Neural cell (in vitro differentiated cells): ENCODE measurements at regions not wholly inside any gene's neighbourhood (a gene's known extent, or its start where the extent isn't known, plus 50 kb on each side); places are given as distances from the start of the nearest gene placed in this dataset.
A peak's percentile ranks its signal among the peaks of the same experiment; 100 is the strongest.

Experiments
- H2AFZ ChIP-seq: fragments of 200-600, 300-800 bp; sonication (generic), shearing (Covaris generic); 2 replicates; pipeline ENCODE4 v1.6.0; 2014; ENCODE audit warnings: low read depth, mild to moderate bottlenecking, antibody characterized with exemption, low read length, moderate library complexity
- H3F3A ChIP-seq: fragments of 200-600 bp; shearing (Covaris generic); 2 replicates; pipeline ENCODE4 v1.6.1; 2016; ENCODE audit warnings: mild to moderate bottlenecking, moderate library complexity, mixed read lengths, antibody characterized with exemption, low read length; ENCODE audit not compliant: insufficient read depth, poor library complexity, severe bottlenecking
- H3K27ac ChIP-seq: fragments of 200-600, 300-800 bp; sonication (generic), shearing (Covaris generic); 2 replicates; pipeline ENCODE4 v1.5.1; 2014; ENCODE audit warnings: mild to moderate bottlenecking, low read length, moderate library complexity
- H3K27me3 ChIP-seq: fragments of 300-800, 200-600 bp; sonication (generic), shearing (Covaris generic); 2 replicates; pipeline ENCODE4 v1.6.0; 2014; ENCODE audit warnings: mild to moderate bottlenecking, low read depth, low read length, moderate library complexity; ENCODE audit not compliant: insufficient read depth
- H3K36me3 ChIP-seq: fragments of 300-800, 200-600 bp; sonication (generic), shearing (Covaris generic); 2 replicates; pipeline ENCODE4 v1.5.1; 2014; ENCODE audit warnings: mild to moderate bottlenecking, antibody characterized with exemption, low read length, moderate library complexity; ENCODE audit not compliant: insufficient read depth
- H3K4me2 ChIP-seq: fragments of 300-800, 200-600 bp; sonication (generic), shearing (Covaris generic); 2 replicates; pipeline ENCODE4 v1.6.0; 2014; ENCODE audit warnings: mild to moderate bottlenecking, low read length
- H3K4me3 ChIP-seq: fragments of 300-800, 200-600 bp; sonication (generic), shearing (Covaris generic); 2 replicates; pipeline ENCODE4 v1.5.1; 2014; ENCODE audit warnings: mild to moderate bottlenecking, low read length, moderate library complexity
- H3K79me2 ChIP-seq: fragments of 200-600 bp; shearing (Covaris generic); replicated peaks from 2 replicates; pipeline ENCODE4 v1.6.0; 2014; ENCODE audit warnings: mild to moderate bottlenecking, low read length, moderate library complexity; ENCODE audit not compliant: insufficient read depth
- H3K9ac ChIP-seq: fragments of 300-800, 200-600 bp; sonication (generic), shearing (Covaris generic); 2 replicates; pipeline ENCODE4 v1.6.1; 2016; ENCODE audit warnings: mild to moderate bottlenecking, low read length, mixed read lengths
- H3K9me2 ChIP-seq: fragments of 200-600 bp; shearing (Covaris generic); 2 replicates; pipeline ENCODE4 v1.6.1; 2016; ENCODE audit warnings: mild to moderate bottlenecking, low read length, mixed read lengths; ENCODE audit not compliant: insufficient read depth
- H3K9me3 ChIP-seq: fragments of 200-600, 300-800 bp; sonication (generic), shearing (Covaris generic); 2 replicates; pipeline ENCODE4 v1.6.1; 2016; ENCODE audit warnings: mild to moderate bottlenecking, mixed run types, low read length, moderate library complexity, mixed read lengths
- H4K20me1 ChIP-seq: fragments of 200-600 bp; shearing (Covaris generic); 2 replicates; pipeline ENCODE4 v1.6.1; 2016; ENCODE audit warnings: mild to moderate bottlenecking, mixed run types; ENCODE audit not compliant: insufficient read depth
- CTCF ChIP-seq: fragments of 450-650 bp; IDR thresholded peaks from 2 replicates; pipeline ENCODE4 v1.5.1; 2014; ENCODE audit warnings: antibody characterized with exemption, mild to moderate bottlenecking, moderate library complexity; ENCODE audit not compliant: poor library complexity, severe bottlenecking
- EP300 ChIP-seq: fragments of 450-650 bp; conservative IDR thresholded peaks from 2 replicates; pipeline ENCODE4 v1.6.1; 2014; ENCODE audit warnings: antibody characterized with exemption, mild to moderate bottlenecking, moderate library complexity; ENCODE audit not compliant: poor library complexity, severe bottlenecking
- EZH2 ChIP-seq: fragments of 200-600, 300-800 bp; shearing (Covaris generic), sonication (generic); IDR thresholded peaks from 2 replicates; pipeline ENCODE4 v1.6.1; 2014; ENCODE audit warnings: antibody characterized with exemption, low read length, borderline replicate concordance, mild to moderate bottlenecking; ENCODE audit not compliant: insufficient read depth, poor library complexity, severe bottlenecking
- MXI1 ChIP-seq: fragments of 450-650 bp; conservative IDR thresholded peaks from 2 replicates; pipeline ENCODE4 v1.6.1; 2014; ENCODE audit warnings: antibody characterized with exemption, mild to moderate bottlenecking; ENCODE audit not compliant: poor library complexity, severe bottlenecking
- POLR2AphosphoS5 ChIP-seq: IDR thresholded peaks from 2 replicates; pipeline ENCODE4 v1.6.1; 2012
- RAD21 ChIP-seq: fragments of 450-650 bp; conservative IDR thresholded peaks from 2 replicates; pipeline ENCODE4 v1.6.1; 2014; ENCODE audit warnings: antibody characterized with exemption, mild to moderate bottlenecking, moderate library complexity
- REST ChIP-seq: IDR thresholded peaks from 2 replicates; pipeline ENCODE4 v1.6.1; 2012; ENCODE audit warnings: borderline replicate concordance
- SMC3 ChIP-seq: fragments of 450-650 bp; conservative IDR thresholded peaks from 2 replicates; pipeline ENCODE4 v1.6.1; 2014; ENCODE audit warnings: antibody characterized with exemption, mild to moderate bottlenecking, moderate library complexity; ENCODE audit not compliant: poor library complexity
- TAF1 ChIP-seq: IDR thresholded peaks from 2 replicates; pipeline ENCODE4 v1.6.1; 2012; ENCODE audit warnings: low read depth

GRCh38 chr1:231099311-231099710 lies 59.3 kb upstream of the FAM89A start:
- no peak for TF ChIP-seq RAD21
- H3K9me3 ChIP-seq: no peaks in the 10 kb centered on the region
- no peaks in the 10 kb centered on the region for H3K79me2 ChIP-seq
- no peaks in the 10 kb centered on the region for H3K27me3 ChIP-seq
- H3K9me2 ChIP-seq: no peaks in the 10 kb centered on the region
- no peak overlapping the region for H2AFZ ChIP-seq
- H3K27ac ChIP-seq: no peak overlapping the region
- no peak overlapping the region for H3K4me3 ChIP-seq
- no peak overlapping the region for H3K9ac ChIP-seq
- no peaks in the 10 kb centered on the region for H3F3A ChIP-seq
- no peak overlapping the region for H3K4me2 ChIP-seq
- H4K20me1 ChIP-seq: no peaks in the 10 kb centered on the region
- H3K36me3 ChIP-seq: no peaks in the 10 kb centered on the region

- Histone ChIP-seq H3K27ac (no peak overlapping the region), H3K4me3 (no peak overlapping the region), H3K9me2 (no peaks in the 10 kb centered on the region), H2AFZ (no peak overlapping the region), H3F3A (no peaks in the 10 kb centered on the region), H3K79me2 (no peaks in the 10 kb centered on the region), H3K4me2 (no peak overlapping the region), H3K9ac (no peak overlapping the region), H3K27me3 (no peaks in the 10 kb centered on the region), H3K9me3 (no peaks in the 10 kb centered on the region), H3K36me3 (no peaks in the 10 kb centered on the region), H4K20me1 (no peaks in the 10 kb centered on the region)
- TF ChIP-seq POLR2AphosphoS5 (no peak), EZH2 (no peak), MXI1 (no peak), SMC3 (no peak), REST (no peak), RAD21 (no peak), EP300 (no peak), CTCF (no peak)
Observed at GRCh38 chr1:231095595-231095994, 55.5 kb upstream of the FAM89A start.

GRCh38 chr1:231094421-231094820 lies 54.4 kb upstream of the FAM89A start:
- no peak overlapping the region for H3K4me2 ChIP-seq
- H3K4me3 ChIP-seq: no peak overlapping the region
- H3K27me3 ChIP-seq: no peaks in the 10 kb centered on the region
- H3K9ac ChIP-seq: no peak overlapping the region
- H3K36me3 ChIP-seq: no peaks in the 10 kb centered on the region
- no peak overlapping the region for H2AFZ ChIP-seq
- no peaks in the 10 kb centered on the region for H3K9me2 ChIP-seq
- no peaks in the 10 kb centered on the region for H3K9me3 ChIP-seq
- TF ChIP-seq REST (no peak), MXI1 (no peak), SMC3 (no peak), EZH2 (no peak), RAD21 (no peak), POLR2AphosphoS5 (no peak), TAF1 (no peak), EP300 (no peak), CTCF (no peak)
- no peaks in the 10 kb centered on the region for H3F3A ChIP-seq
- no peaks in the 10 kb centered on the region for H4K20me1 ChIP-seq
- no peaks in the 10 kb centered on the region for H3K79me2 ChIP-seq
- H3K27ac ChIP-seq: peak overlapping the region; percentile 77
